ENCODE measurements at regions not wholly inside any gene's neighbourhood (a gene's known extent, or its start where the extent isn't known, plus 50 kb on each side); places are given as distances from the start of the nearest gene placed in this dataset.

DNA sequence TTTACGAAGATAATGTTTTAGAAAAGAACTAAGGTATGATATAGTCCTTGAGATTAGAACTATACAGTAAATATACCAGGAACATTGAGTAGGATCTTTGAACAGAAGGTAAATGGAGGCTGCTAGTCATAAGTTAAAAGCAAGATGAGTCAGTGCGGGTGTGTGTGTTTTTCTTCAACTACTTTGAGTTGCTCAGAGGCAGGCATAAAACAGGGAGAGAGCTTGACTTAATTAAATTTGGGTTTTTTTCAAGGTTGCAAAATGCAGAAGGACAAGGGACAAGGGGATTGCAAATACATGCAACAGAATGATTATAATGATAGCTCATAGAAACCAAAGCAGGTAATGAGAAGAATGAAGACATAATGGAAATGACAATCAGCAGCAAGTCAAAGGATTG lies 815.1 kb downstream of the NCAM2 start:
- DNase-seq (ENCODE audit: low read depth) = no peak
- H3K4me3 Mint-ChIP-seq (ENCODE audit: unreplicated experiment) = no peak overlapping the region
- H3K9me3 Mint-ChIP-seq (ENCODE audit: unreplicated experiment) = no peaks in the 10 kb centered on the region
- H4K20me1 ChIP-seq (ENCODE audit: insufficient read depth, low read length) = no peaks in the 10 kb centered on the region
- no peaks in the 10 kb centered on the region for H3K36me3 Mint-ChIP-seq (ENCODE audit: low read depth, unreplicated experiment)
- no peaks in the 10 kb centered on the region for H3K27me3 Mint-ChIP-seq (ENCODE audit: low read depth, unreplicated experiment)
- H3K27ac Mint-ChIP-seq (ENCODE audit: unreplicated experiment) = no peak overlapping the region
- no peaks in the 10 kb centered on the region for H3K79me2 ChIP-seq (ENCODE audit: insufficient read depth, low read length)
- no peak overlapping the region for H3K4me2 ChIP-seq (ENCODE audit: low read length)
- FAIRE-seq = no peak
- H2AFZ ChIP-seq (ENCODE audit: low read depth, low read length) = no peak overlapping the region
- H3K36me3 ChIP-seq (ENCODE audit: insufficient read depth, low read length) = no peaks in the 10 kb centered on the region
- H3K9me3 ChIP-seq (ENCODE audit: insufficient read depth, low read depth, low read length) = no peaks in the 10 kb centered on the region
- H3K9ac ChIP-seq (ENCODE audit: low read length) = no peak overlapping the region
- no peak overlapping the region for H3K27ac ChIP-seq (ENCODE audit: low read depth, low read length)
- no peaks in the 10 kb centered on the region for H3K4me1 Mint-ChIP-seq (ENCODE audit: low read depth, unreplicated experiment)
- H3K27me3 ChIP-seq (ENCODE audit: insufficient read depth, low read length) = no peaks in the 10 kb centered on the region
- no peaks in the 10 kb centered on the region for H3K4me1 ChIP-seq (ENCODE audit: insufficient read depth, low read length)
- H3K4me3 ChIP-seq (ENCODE audit: insufficient read depth, low read depth, low read length) = no peak overlapping the region
- no peak for TF ChIP-seq CTCF (IDR thresholded peaks at IDR 0.05; ENCODE audit: insufficient read depth, low read depth, low read length)
- TF ChIP-seq EZH2 (IDR thresholded peaks at IDR 0.05; ENCODE audit: insufficient read depth, low read length) = no peak

DNA sequence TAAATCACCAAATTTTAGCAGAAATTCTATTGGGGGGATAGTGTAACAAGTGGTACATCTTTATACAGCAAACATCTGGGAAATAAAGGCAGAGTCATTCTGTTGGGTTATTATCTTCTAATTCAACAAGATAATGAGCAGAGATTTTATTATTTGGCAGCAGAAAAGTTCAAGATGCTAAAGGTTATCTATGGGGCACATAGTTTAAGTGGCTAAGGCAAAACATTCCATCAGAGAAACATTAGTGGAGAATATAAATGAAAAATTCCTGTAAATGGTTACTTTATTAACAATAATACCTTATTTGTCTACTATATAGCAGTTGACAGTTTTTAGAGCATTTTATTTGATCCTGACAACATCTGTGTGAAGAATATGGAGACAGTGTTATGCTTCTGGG lies 815.7 kb downstream of the NCAM2 start:
- no peaks in the 10 kb centered on the region for H3K4me1 Mint-ChIP-seq (ENCODE audit: low read depth, unreplicated experiment)
- H3K27me3 Mint-ChIP-seq (ENCODE audit: low read depth, unreplicated experiment) = no peaks in the 10 kb centered on the region
- H3K4me2 ChIP-seq (ENCODE audit: low read length) = no peak overlapping the region
- no peak for TF ChIP-seq CTCF (IDR thresholded peaks at IDR 0.05; ENCODE audit: insufficient read depth, low read depth, low read length)
- H3K36me3 Mint-ChIP-seq (ENCODE audit: low read depth, unreplicated experiment) = no peaks in the 10 kb centered on the region
- H3K36me3 ChIP-seq (ENCODE audit: insufficient read depth, low read length) = no peaks in the 10 kb centered on the region
- H3K27me3 ChIP-seq (ENCODE audit: insufficient read depth, low read length) = no peaks in the 10 kb centered on the region
- no peak overlapping the region for H3K27ac ChIP-seq (ENCODE audit: low read depth, low read length)
- no peak overlapping the region for H2AFZ ChIP-seq (ENCODE audit: low read depth, low read length)
- H3K27ac Mint-ChIP-seq (ENCODE audit: unreplicated experiment) = no peak overlapping the region
- H3K79me2 ChIP-seq (ENCODE audit: insufficient read depth, low read length) = no peaks in the 10 kb centered on the region
- H4K20me1 ChIP-seq (ENCODE audit: insufficient read depth, low read length) = no peaks in the 10 kb centered on the region
- DNase-seq (ENCODE audit: low read depth) (no peak), FAIRE-seq (no peak)
- H3K4me3 Mint-ChIP-seq (ENCODE audit: unreplicated experiment) = no peak overlapping the region
- no peaks in the 10 kb centered on the region for H3K9me3 ChIP-seq (ENCODE audit: insufficient read depth, low read depth, low read length)
- no peaks in the 10 kb centered on the region for H3K4me1 ChIP-seq (ENCODE audit: insufficient read depth, low read length)
- no peaks in the 10 kb centered on the region for H3K9me3 Mint-ChIP-seq (ENCODE audit: unreplicated experiment)
- H3K4me3 ChIP-seq (ENCODE audit: insufficient read depth, low read depth, low read length) = no peak overlapping the region
- H3K9ac ChIP-seq (ENCODE audit: low read length) = no peak overlapping the region

- H3K36me3 ChIP-seq (ENCODE audit: insufficient read depth, low read length) = no peaks in the 10 kb centered on the region
- no peak overlapping the region for H3K27ac ChIP-seq (ENCODE audit: low read depth, low read length)
- no peaks in the 10 kb centered on the region for H4K20me1 ChIP-seq (ENCODE audit: insufficient read depth, low read length)
- no peaks in the 10 kb centered on the region for H3K36me3 Mint-ChIP-seq (ENCODE audit: low read depth, unreplicated experiment)
- FAIRE-seq = no peak
- H3K4me2 ChIP-seq (ENCODE audit: low read length) = no peak overlapping the region
- H3K27ac Mint-ChIP-seq (ENCODE audit: unreplicated experiment) = no peak overlapping the region
- no peaks in the 10 kb centered on the region for H3K4me1 ChIP-seq (ENCODE audit: insufficient read depth, low read length)
- DNase-seq (ENCODE audit: low read depth) = no peak
- no peaks in the 10 kb centered on the region for H3K79me2 ChIP-seq (ENCODE audit: insufficient read depth, low read length)
- no peak overlapping the region for H3K4me3 Mint-ChIP-seq (ENCODE audit: unreplicated experiment)
- H3K27me3 ChIP-seq (ENCODE audit: insufficient read depth, low read length) = no peaks in the 10 kb centered on the region
- no peak overlapping the region for H3K9ac ChIP-seq (ENCODE audit: low read length)
- H3K9me3 Mint-ChIP-seq (ENCODE audit: unreplicated experiment) = no peaks in the 10 kb centered on the region
- H3K4me3 ChIP-seq (ENCODE audit: insufficient read depth, low read depth, low read length) = no peak overlapping the region
- H3K9me3 ChIP-seq (ENCODE audit: insufficient read depth, low read depth, low read length) = no peaks in the 10 kb centered on the region
- H3K4me1 Mint-ChIP-seq (ENCODE audit: low read depth, unreplicated experiment) = no peaks in the 10 kb centered on the region
- no peaks in the 10 kb centered on the region for H3K27me3 Mint-ChIP-seq (ENCODE audit: low read depth, unreplicated experiment)
- no peak overlapping the region for H2AFZ ChIP-seq (ENCODE audit: low read depth, low read length)
- no peak for TF ChIP-seq EZH2 (IDR thresholded peaks at IDR 0.05; ENCODE audit: insufficient read depth, low read length)
- no peak for TF ChIP-seq CTCF (IDR thresholded peaks at IDR 0.05; ENCODE audit: insufficient read depth, low read depth, low read length)
These were observed 818.6 kb downstream of the NCAM2 start for GRCh38 chr21:21816778-21817177.

Measured in astrocyte (in vitro differentiated cells and primary cell).